ENCODE measurements at regions not wholly inside any gene's neighbourhood (a gene's known extent, or its start where the extent isn't known, plus 50 kb on each side); places are given as distances from the start of the nearest gene placed in this dataset.

- H3K27me3 Mint-ChIP-seq, result no peaks in the 10 kb centered on the region
- TF ChIP-seq CTCF (IDR thresholded peaks at IDR 0.05; ENCODE audit: unreplicated experiment), result no peak
- peaks cover 35% of the 10 kb centered on the region for H3K4me1 Mint-ChIP-seq (ENCODE audit: low read depth)
- no peaks in the 10 kb centered on the region for H3K9me3 Mint-ChIP-seq (ENCODE audit: low read depth)
- no peaks in the 10 kb centered on the region for H3K36me3 Mint-ChIP-seq (ENCODE audit: insufficient read depth)
- DNase-seq (ENCODE audit: low spot score, unreplicated experiment), result no peak
- H3K27ac Mint-ChIP-seq, result peak overlapping the region; percentile 25
- H3K4me3 Mint-ChIP-seq (ENCODE audit: low read depth), result no peak overlapping the region
Measured at GRCh38 chr10:52959810-52960209, 187.2 kb upstream of the MBL2 start.

- peaks cover 31% of the 10 kb centered on the region for H3K4me1 Mint-ChIP-seq (ENCODE audit: low read depth)
- no peak for DNase-seq (ENCODE audit: low spot score, unreplicated experiment)
Measured at GRCh38 chr10:52956861-52957260, 184.3 kb upstream of the MBL2 start.

GRCh38 chr10:52956461-52956860, 183.9 kb upstream of the MBL2 start:
- TF ChIP-seq CTCF (IDR thresholded peaks at IDR 0.05; ENCODE audit: unreplicated experiment), result no peak
- H3K27me3 Mint-ChIP-seq, result no peaks in the 10 kb centered on the region
- no peak overlapping the region for H3K4me3 Mint-ChIP-seq (ENCODE audit: low read depth)
- H3K4me1 Mint-ChIP-seq (ENCODE audit: low read depth), result peaks cover 27% of the 10 kb centered on the region
- peaks cover 4% of the 10 kb centered on the region for H3K9me3 Mint-ChIP-seq (ENCODE audit: low read depth)
- H3K27ac Mint-ChIP-seq, result peak overlapping the region; percentile 58
- no peak for DNase-seq (ENCODE audit: low spot score, unreplicated experiment)
- H3K36me3 Mint-ChIP-seq (ENCODE audit: insufficient read depth), result no peaks in the 10 kb centered on the region

More at GRCh38 chr10:52956861-52957260, 184.3 kb upstream of the MBL2 start:
- no peaks in the 10 kb centered on the region for H3K36me3 Mint-ChIP-seq (ENCODE audit: insufficient read depth)
- H3K27me3 Mint-ChIP-seq, result no peaks in the 10 kb centered on the region
- H3K4me3 Mint-ChIP-seq (ENCODE audit: low read depth), result no peak overlapping the region
- no peak overlapping the region for H3K27ac Mint-ChIP-seq
- peaks cover 4% of the 10 kb centered on the region for H3K9me3 Mint-ChIP-seq (ENCODE audit: low read depth)
- no peak for TF ChIP-seq CTCF (IDR thresholded peaks at IDR 0.05; ENCODE audit: unreplicated experiment)

- H3K36me3 Mint-ChIP-seq (ENCODE audit: insufficient read depth), result no peaks in the 10 kb centered on the region
- no peak overlapping the region for H3K27ac Mint-ChIP-seq
- H3K4me3 Mint-ChIP-seq (ENCODE audit: low read depth), result no peak overlapping the region
- H3K27me3 Mint-ChIP-seq, result no peaks in the 10 kb centered on the region
- peaks cover 4% of the 10 kb centered on the region for H3K9me3 Mint-ChIP-seq (ENCODE audit: low read depth)
- no peak for DNase-seq (ENCODE audit: low spot score, unreplicated experiment)
- peaks cover 21% of the 10 kb centered on the region for H3K4me1 Mint-ChIP-seq (ENCODE audit: low read depth)
- no peak for TF ChIP-seq CTCF (IDR thresholded peaks at IDR 0.05; ENCODE audit: unreplicated experiment)
Measured at GRCh38 chr10:52955337-52955736, 182.8 kb upstream of the MBL2 start.

- TF ChIP-seq CTCF (IDR thresholded peaks at IDR 0.05; ENCODE audit: unreplicated experiment), result no peak
- H3K27ac Mint-ChIP-seq, result no peak overlapping the region
- DNase-seq (ENCODE audit: low spot score, unreplicated experiment), result no peak
- H3K4me3 Mint-ChIP-seq (ENCODE audit: low read depth), result no peak overlapping the region
- no peaks in the 10 kb centered on the region for H3K36me3 Mint-ChIP-seq (ENCODE audit: insufficient read depth)
- peaks cover 4% of the 10 kb centered on the region for H3K9me3 Mint-ChIP-seq (ENCODE audit: low read depth)
- H3K4me1 Mint-ChIP-seq (ENCODE audit: low read depth), result peaks cover 13% of the 10 kb centered on the region
- H3K27me3 Mint-ChIP-seq, result no peaks in the 10 kb centered on the region
Measured at GRCh38 chr10:52954407-52954806, 181.8 kb upstream of the MBL2 start.

All from progenitor cell of endocrine pancreas (in vitro differentiated cells).